Mesenchymal stem cell (in vitro differentiated cells and primary cell): ENCODE measurements at regions not wholly inside any gene's neighbourhood (a gene's known extent, or its start where the extent isn't known, plus 50 kb on each side); places are given as distances from the start of the nearest gene placed in this dataset.

Experiments used
- DNase-seq: peaks from one replicate; pipeline ENCODE4 v3.0.0-alpha.2; 2013
- H2AFZ ChIP-seq: one replicate; pipeline ENCODE4 v1.6.1; 2013; ENCODE audit warnings: low read depth, mild to moderate bottlenecking, control low read depth, inconsistent platforms, low read length, moderate library complexity
- H2AK5ac ChIP-seq: 2 replicates; pipeline ENCODE4 v1.6.1; 2013; ENCODE audit warnings: low read length, moderate library complexity, mild to moderate bottlenecking, inconsistent platforms; ENCODE audit not compliant: severe bottlenecking
- H2BK120ac ChIP-seq: one replicate; pipeline ENCODE4 v1.6.1; 2013; ENCODE audit warnings: low read depth, mild to moderate bottlenecking, inconsistent platforms, low read length, moderate library complexity
- H2BK12ac ChIP-seq, 2 experiments: one replicate each; pipeline ENCODE4 v1.6.1; 2013; ENCODE audit warnings: inconsistent platforms in 2 of 2, low read length in 2 of 2, mild to moderate bottlenecking in 2 of 2, moderate library complexity in 2 of 2, control low read depth in 1 of 2
- H2BK15ac ChIP-seq: one replicate; pipeline ENCODE4 v1.6.1; 2013; ENCODE audit warnings: mild to moderate bottlenecking, low read depth, inconsistent platforms; ENCODE audit not compliant: poor library complexity, severe bottlenecking
- H2BK5ac ChIP-seq: 2 replicates; pipeline ENCODE4 v1.6.1; 2013; ENCODE audit warnings: low read depth, mild to moderate bottlenecking, low read length, control low read depth, inconsistent platforms; ENCODE audit not compliant: poor library complexity, severe bottlenecking
- H3K14ac ChIP-seq, 2 experiments: one replicate each; pipeline ENCODE4 v1.6.1; 2013; ENCODE audit warnings: inconsistent platforms in 2 of 2, low read length in 2 of 2, control low read depth in 1 of 2, mild to moderate bottlenecking in 1 of 2, moderate library complexity in 1 of 2
- H3K18ac ChIP-seq, 2 experiments: one replicate each; pipeline ENCODE4 v1.6.1; 2013; ENCODE audit warnings: inconsistent platforms in 2 of 2, low read length in 2 of 2, control low read depth in 1 of 2, low read depth in 1 of 2, mild to moderate bottlenecking in 1 of 2
- H3K23ac ChIP-seq, 2 experiments: one replicate each; pipeline ENCODE4 v1.6.1; 2013; ENCODE audit warnings: inconsistent platforms in 2 of 2, low read length in 2 of 2, mild to moderate bottlenecking in 2 of 2, moderate library complexity in 2 of 2, control low read depth in 1 of 2
- H3K27ac ChIP-seq: 2 replicates; pipeline ENCODE4 v1.5.1; 2013; ENCODE audit warnings: mild to moderate bottlenecking, moderate library complexity, low read length, control low read depth, inconsistent platforms; ENCODE audit not compliant: poor library complexity, severe bottlenecking
- H3K27me3 ChIP-seq, 2 experiments: 2 replicates each; pipeline versions ENCODE4 v1.6.1 to v1.7.0; 2013; ENCODE audit warnings: low read length in 2 of 2, mild to moderate bottlenecking in 2 of 2, moderate library complexity in 2 of 2, control low read depth in 1 of 2, inconsistent platforms in 1 of 2; ENCODE audit not compliant: control insufficient read depth in 1 of 2, insufficient read depth in 1 of 2
- H3K36me3 ChIP-seq, 2 experiments: 2 replicates each; pipeline versions ENCODE4 v1.6.1 to v1.7.0; 2013; ENCODE audit warnings: low read length in 2 of 2, control low read depth in 1 of 2, inconsistent platforms in 1 of 2, low read depth in 1 of 2, mild to moderate bottlenecking in 1 of 2; ENCODE audit not compliant: insufficient read depth in 2 of 2, control insufficient read depth in 1 of 2
- H3K4ac ChIP-seq, 2 experiments: one replicate each; pipeline ENCODE4 v1.6.1; 2013; ENCODE audit warnings: inconsistent platforms in 2 of 2, low read length in 2 of 2, mild to moderate bottlenecking in 2 of 2, moderate library complexity in 2 of 2, control low read depth in 1 of 2, low read depth in 1 of 2
- H3K4me1 ChIP-seq: 2 replicates; pipeline ENCODE4 v1.6.1; 2013; ENCODE audit warnings: low read depth, low read length, control low read depth; ENCODE audit not compliant: control insufficient read depth, insufficient read depth
- H3K4me2 ChIP-seq: 2 replicates; pipeline ENCODE4 v1.6.1; 2013; ENCODE audit warnings: low read length, mild to moderate bottlenecking, inconsistent platforms; ENCODE audit not compliant: poor library complexity, severe bottlenecking
- H3K4me3 ChIP-seq, 2 experiments: 2 replicates each; pipeline versions ENCODE4 v1.5.1 to v1.7.0; 2013; ENCODE audit warnings: low read length in 2 of 2, mild to moderate bottlenecking in 2 of 2, control low read depth in 1 of 2, low read depth in 1 of 2; ENCODE audit not compliant: insufficient read depth in 1 of 2
- H3K79me1 ChIP-seq: replicated peaks from 2 replicates; pipeline ENCODE4 v1.6.1; 2013; ENCODE audit warnings: mild to moderate bottlenecking, control low read depth, low read length, inconsistent platforms; ENCODE audit not compliant: poor library complexity, severe bottlenecking
- H3K9ac ChIP-seq: 2 replicates; pipeline ENCODE4 v1.7.0; 2013; ENCODE audit warnings: mild to moderate bottlenecking, low read length, moderate library complexity
- H3K9me3 ChIP-seq: 2 replicates; pipeline ENCODE4 v1.7.0; 2013; ENCODE audit warnings: mild to moderate bottlenecking, low read length; ENCODE audit not compliant: control insufficient read depth
- H4K8ac ChIP-seq: one replicate; pipeline ENCODE4 v1.6.1; 2013; ENCODE audit warnings: inconsistent platforms, mild to moderate bottlenecking, low read length, moderate library complexity
- H4K91ac ChIP-seq: one replicate; pipeline ENCODE4 v1.6.1; 2013; ENCODE audit warnings: mild to moderate bottlenecking, low read length, inconsistent platforms
- WGBS: methylation state at CpG from one replicate; pipeline ENCODE4 v1.1.7; 2013; ENCODE audit warnings: mixed read lengths; 5-methylcytosine and 5-hydroxymethylcytosine counted together

DNA sequence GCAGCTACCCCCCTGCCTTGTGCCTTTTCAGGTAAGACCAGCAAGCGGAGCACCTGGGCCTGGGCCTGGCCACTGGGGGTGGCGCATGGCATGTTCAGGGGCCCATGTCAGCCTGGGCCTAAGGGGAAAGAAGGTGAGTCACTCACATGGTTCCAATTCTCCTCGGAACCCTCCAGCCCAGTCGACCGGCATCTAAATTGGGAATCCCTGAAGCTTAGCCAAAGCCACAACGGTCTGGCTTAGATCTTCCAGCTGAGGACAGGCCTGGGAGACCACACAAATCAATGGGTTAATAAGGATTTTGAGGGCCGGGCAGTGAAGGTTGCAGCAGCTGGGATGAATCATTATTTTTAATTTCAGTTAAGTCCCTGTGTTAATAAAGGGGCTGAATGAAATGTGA is 145.1 kb upstream of the SMYD2 start:
- Histone ChIP-seq H2AFZ (no peak overlapping the region), H3K23ac (no peak overlapping the region), H2BK15ac (no peak overlapping the region), H3K36me3 (no peaks in the 10 kb centered on the region), H3K4me2 (no peak overlapping the region), H2AK5ac (no peak overlapping the region), H3K79me1 (no peaks in the 10 kb centered on the region), H2BK120ac (no peak overlapping the region), H3K9me3 (no peaks in the 10 kb centered on the region), H3K4me1 (peaks cover 1% of the 10 kb centered on the region), H3K4me3 (no peak overlapping the region), H3K27ac (no peak overlapping the region), H3K4ac (no peak overlapping the region), H4K91ac (no peak overlapping the region), H3K9ac (no peak overlapping the region), H2BK12ac (no peak overlapping the region), H4K8ac (no peak overlapping the region), H3K14ac (no peak overlapping the region), H3K18ac (no peak overlapping the region), H3K27me3 (peaks cover 12 to 29% of the 10 kb centered on the region in 2 experiments), H2BK5ac (no peak overlapping the region)
- DNase-seq, result no peak
- 78% methylated on average over 7 of the region's 7 CpGs for WGBS

DNA sequence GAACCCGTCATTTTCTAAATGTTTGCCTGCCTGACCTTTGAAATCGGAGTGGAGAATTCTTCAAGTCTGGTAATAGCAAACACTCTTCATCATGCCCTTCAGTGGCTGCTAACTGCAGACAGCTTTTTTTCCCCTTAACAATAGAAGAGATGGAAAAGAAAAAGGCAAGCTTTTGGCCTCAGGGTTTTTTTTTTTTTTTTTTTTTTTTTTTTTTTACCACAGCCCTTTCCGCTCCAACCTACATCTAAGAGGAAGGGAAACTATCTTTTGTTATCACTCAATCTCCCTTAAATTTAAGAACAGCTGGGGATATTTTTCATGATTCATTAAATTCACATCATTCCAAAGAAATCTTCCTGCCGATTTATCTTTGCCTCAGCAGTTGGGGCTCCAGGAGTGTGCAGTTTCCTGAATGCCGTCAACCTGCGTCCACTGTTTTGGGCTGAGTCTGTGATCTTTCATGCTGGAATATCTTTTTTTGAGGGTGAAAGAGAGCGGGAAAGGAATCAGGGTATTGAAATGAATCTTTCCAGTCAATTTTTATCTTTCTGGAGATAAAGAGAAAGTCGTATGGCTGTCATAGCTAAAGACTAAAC is 144.5 kb upstream of the SMYD2 start:
- DNase-seq, result no peak
- H2AFZ ChIP-seq, result no peak overlapping the region
- H2BK12ac ChIP-seq, result no peak overlapping the region
- H3K27ac ChIP-seq, result no peak overlapping the region
- peaks cover 12 to 25% of the 10 kb centered on the region in 2 experiments for H3K27me3 ChIP-seq
- H3K9me3 ChIP-seq, result no peaks in the 10 kb centered on the region
- no peak overlapping the region for H3K23ac ChIP-seq
- no peak overlapping the region for H3K9ac ChIP-seq
- H4K91ac ChIP-seq, result no peak overlapping the region
- H3K36me3 ChIP-seq, result no peaks in the 10 kb centered on the region
- H2AK5ac ChIP-seq, result no peak overlapping the region
- no peak overlapping the region for H3K4me3 ChIP-seq
- no peak overlapping the region for H3K4me2 ChIP-seq
- no peak overlapping the region for H3K4ac ChIP-seq
- peaks cover 1% of the 10 kb centered on the region for H3K4me1 ChIP-seq
- no peak overlapping the region for H4K8ac ChIP-seq
- no peak overlapping the region for H2BK120ac ChIP-seq
- no peak overlapping the region for H3K18ac ChIP-seq
- no peak overlapping the region for H2BK15ac ChIP-seq
- H3K14ac ChIP-seq, result no peak overlapping the region
- WGBS, result 85% methylated on average over 5 of the region's 8 CpGs
- H3K79me1 ChIP-seq, result no peaks in the 10 kb centered on the region
- no peak overlapping the region for H2BK5ac ChIP-seq

DNA sequence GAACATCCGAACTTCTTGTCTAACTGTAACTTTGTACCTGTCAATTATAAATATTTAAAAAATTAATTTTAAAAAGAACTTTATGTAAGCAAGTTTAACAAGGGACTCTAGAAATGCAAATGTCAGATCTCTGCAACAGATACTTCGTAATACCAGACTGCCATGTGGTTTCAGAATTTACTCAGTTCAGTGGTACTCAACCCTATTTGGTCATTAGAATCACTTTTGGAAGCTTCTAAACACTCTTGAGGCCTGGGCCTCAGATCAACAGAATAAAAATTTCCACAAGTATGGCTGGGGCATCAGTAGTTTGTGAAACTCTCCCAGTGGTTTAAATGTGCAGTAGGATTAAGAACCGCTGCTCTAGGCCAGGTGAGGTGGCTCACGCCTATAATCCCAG is 139.5 kb upstream of the SMYD2 start:
- Histone ChIP-seq H3K4me1 (no peaks in the 10 kb centered on the region), H2BK15ac (no peak overlapping the region), H3K23ac (no peak overlapping the region), H3K79me1 (no peaks in the 10 kb centered on the region), H3K18ac (no peak overlapping the region), H3K9me3 (no peaks in the 10 kb centered on the region), H4K8ac (no peak overlapping the region), H3K27me3 (peaks cover 4 to 24% of the 10 kb centered on the region in 2 experiments), H4K91ac (no peak overlapping the region), H3K4me2 (no peak overlapping the region), H3K9ac (no peak overlapping the region), H2AK5ac (no peak overlapping the region), H3K4ac (no peak overlapping the region), H3K36me3 (no peaks in the 10 kb centered on the region), H2BK5ac (no peak overlapping the region), H3K4me3 (no peak overlapping the region), H2AFZ (no peak overlapping the region), H3K27ac (no peak overlapping the region), H2BK12ac (no peak overlapping the region), H2BK120ac (no peak overlapping the region), H3K14ac (no peak overlapping the region)
- WGBS, result 90% methylated on average over 3 of the region's 4 CpGs
- DNase-seq, result no peak

DNA sequence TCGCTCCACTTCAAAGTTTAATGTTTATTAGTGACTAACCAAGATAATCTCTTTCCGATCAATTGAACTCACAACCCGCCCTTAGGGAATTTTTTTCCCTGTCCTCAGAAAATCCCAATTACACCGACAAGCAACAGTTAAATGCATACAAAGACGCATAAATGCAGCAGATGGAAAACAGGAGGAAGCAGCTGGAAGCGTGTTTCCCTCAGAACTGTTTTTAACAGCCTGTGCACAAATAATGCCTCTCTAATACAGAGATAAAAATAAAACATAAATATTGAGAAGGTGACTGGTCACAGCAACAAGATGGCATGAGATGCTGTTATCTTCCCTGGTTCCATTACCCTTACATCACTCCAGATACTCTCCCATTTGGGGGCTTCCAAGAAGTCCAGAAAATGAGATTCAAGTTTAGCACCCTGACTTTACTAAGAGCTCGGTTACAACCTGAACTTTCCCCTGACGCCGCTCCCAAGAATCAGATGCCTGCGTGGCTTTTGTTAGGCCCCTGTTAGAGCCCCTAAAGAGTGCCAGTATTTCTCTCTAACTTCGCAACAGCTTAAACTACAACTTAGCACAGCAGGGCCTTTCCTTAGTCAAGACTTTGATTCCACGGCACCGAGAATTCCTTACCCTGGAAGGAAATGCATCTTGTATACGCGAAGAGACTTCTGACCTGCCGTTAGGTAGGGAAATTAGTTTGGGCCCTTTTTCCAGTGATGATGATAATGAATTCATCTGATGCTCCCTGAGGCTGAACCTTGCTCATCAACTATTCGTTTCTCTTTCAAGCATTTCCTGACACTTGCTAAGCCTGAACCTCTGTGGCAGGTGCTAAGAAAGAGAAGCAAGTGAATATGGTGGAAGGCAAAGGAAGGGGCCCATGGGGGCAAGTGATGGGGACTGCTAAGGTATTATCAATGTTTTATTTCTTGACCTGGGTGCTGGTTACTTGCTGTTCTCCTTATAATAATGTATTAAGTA is 137.7 kb upstream of the SMYD2 start:
- H2BK15ac ChIP-seq, result no peak overlapping the region
- H3K36me3 ChIP-seq, result no peaks in the 10 kb centered on the region
- H3K27me3 ChIP-seq, result peaks cover 0 to 24% of the 10 kb centered on the region in 2 experiments
- H4K91ac ChIP-seq, result no peak overlapping the region
- no peak overlapping the region for H2AFZ ChIP-seq
- no peak overlapping the region for H4K8ac ChIP-seq
- DNase-seq, result no peak
- H2BK12ac ChIP-seq, result no peak overlapping the region
- H2AK5ac ChIP-seq, result no peak overlapping the region
- no peak overlapping the region for H3K14ac ChIP-seq
- H2BK5ac ChIP-seq, result no peak overlapping the region
- H3K27ac ChIP-seq, result no peak overlapping the region
- H2BK120ac ChIP-seq, result no peak overlapping the region
- no peak overlapping the region for H3K4me3 ChIP-seq
- H3K4me1 ChIP-seq, result no peaks in the 10 kb centered on the region
- H3K79me1 ChIP-seq, result no peaks in the 10 kb centered on the region
- no peaks in the 10 kb centered on the region for H3K9me3 ChIP-seq
- H3K4me2 ChIP-seq, result no peak overlapping the region
- H3K23ac ChIP-seq, result no peak overlapping the region
- H3K9ac ChIP-seq, result no peak overlapping the region
- no peak overlapping the region for H3K18ac ChIP-seq
- 82% methylated on average over 16 of the region's 17 CpGs for WGBS
- H3K4ac ChIP-seq, result no peak overlapping the region
